HFFc6 (cell line): ENCODE measurements at regions not wholly inside any gene's neighbourhood (a gene's known extent, or its start where the extent isn't known, plus 50 kb on each side); places are given as distances from the start of the nearest gene placed in this dataset.

Experiments used
- DNase-seq: peaks from one replicate; pipeline ENCODE4 v3.0.0-alpha.2; 2018
- H3K27ac Mint-ChIP-seq: 2 replicates; pipeline ENCODE4 v1.8.0; 2020; ENCODE audit warnings: mild to moderate bottlenecking, mixed read lengths
- H3K27me3 Mint-ChIP-seq: 2 replicates; pipeline ENCODE4 v1.8.0; 2021; ENCODE audit warnings: mild to moderate bottlenecking, moderate library complexity, mixed read lengths; ENCODE audit not compliant: insufficient read depth
- H3K36me3 Mint-ChIP-seq: 2 replicates; pipeline ENCODE4 v1.8.0; 2021; ENCODE audit warnings: low read depth, mixed read lengths
- H3K4me1 Mint-ChIP-seq: 2 replicates; pipeline ENCODE4 v1.8.0; 2020; ENCODE audit warnings: low read depth, mixed read lengths
- H3K4me3 Mint-ChIP-seq: 2 replicates; pipeline ENCODE4 v1.8.0; 2020; ENCODE audit warnings: mild to moderate bottlenecking, moderate library complexity, mixed read lengths
- H3K9me3 Mint-ChIP-seq: 2 replicates; pipeline ENCODE4 v1.8.0; 2020; ENCODE audit warnings: mild to moderate bottlenecking, mixed read lengths
- CTCF ChIP-seq: fragments of 200-600 bp; sonication (generic); IDR thresholded peaks from 2 replicates; pipeline ENCODE4 v1.5.0; 2021; ENCODE audit warnings: antibody characterized with exemption, mild to moderate bottlenecking

- H3K9me3 Mint-ChIP-seq = peaks cover 11% of the 10 kb centered on the region
- H3K4me1 Mint-ChIP-seq = peaks cover 13% of the 10 kb centered on the region
- peak overlapping the region; percentile 53; the same call in 1 of the 2 replicates for H3K4me3 Mint-ChIP-seq
- peaks cover 5% of the 10 kb centered on the region for H3K27me3 Mint-ChIP-seq
- peak; percentile 69 for DNase-seq
- no peaks in the 10 kb centered on the region for H3K36me3 Mint-ChIP-seq
- TF ChIP-seq CTCF = no peak
- H3K27ac Mint-ChIP-seq = peak overlapping the region; percentile 77; the same call in 1 of the 2 replicates
These were observed 230.4 kb upstream of the AGAP1 start for GRCh38 chr2:235263205-235264120.

GRCh38 chr2:235264121-235264493 is 229.7 kb upstream of the AGAP1 start:
- H3K27ac Mint-ChIP-seq = no peak overlapping the region

GRCh38 chr2:235264512-235264911 is 229.3 kb upstream of the AGAP1 start:
- no peak for TF ChIP-seq CTCF
- H3K27me3 Mint-ChIP-seq = peaks cover 5% of the 10 kb centered on the region
- peaks cover 22% of the 10 kb centered on the region for H3K4me1 Mint-ChIP-seq
- H3K9me3 Mint-ChIP-seq = peaks cover 11% of the 10 kb centered on the region
- no peak overlapping the region for H3K27ac Mint-ChIP-seq
- no peak overlapping the region for H3K4me3 Mint-ChIP-seq
- DNase-seq = no peak
- H3K36me3 Mint-ChIP-seq = no peaks in the 10 kb centered on the region

More at GRCh38 chr2:235264121-235264493, 229.7 kb upstream of the AGAP1 start:
- Mint-ChIP-seq H3K9me3 (peaks cover 11% of the 10 kb centered on the region), H3K4me3 (no peak overlapping the region), H3K36me3 (no peaks in the 10 kb centered on the region), H3K27me3 (peaks cover 5% of the 10 kb centered on the region), H3K4me1 (peaks cover 19% of the 10 kb centered on the region)
- DNase-seq = no peak
- no peak for TF ChIP-seq CTCF

GRCh38 chr2:235265348-235265965 is 228.4 kb upstream of the AGAP1 start:
- Mint-ChIP-seq H3K27ac (no peak overlapping the region), H3K27me3 (peaks cover 5% of the 10 kb centered on the region), H3K36me3 (no peaks in the 10 kb centered on the region), H3K4me3 (no peak overlapping the region), H3K9me3 (peaks cover 11% of the 10 kb centered on the region), H3K4me1 (peaks cover 24% of the 10 kb centered on the region)
- TF ChIP-seq CTCF = no peak
- DNase-seq = no peak

- no peak for TF ChIP-seq CTCF
- no peaks in the 10 kb centered on the region for H3K36me3 Mint-ChIP-seq
- peaks cover 32% of the 10 kb centered on the region for H3K4me1 Mint-ChIP-seq
- peaks cover 11% of the 10 kb centered on the region for H3K9me3 Mint-ChIP-seq
- peaks cover 5% of the 10 kb centered on the region for H3K27me3 Mint-ChIP-seq
- no peak overlapping the region for H3K4me3 Mint-ChIP-seq
- H3K27ac Mint-ChIP-seq = no peak overlapping the region
- DNase-seq = no peak
These were observed 226.6 kb upstream of the AGAP1 start for GRCh38 chr2:235267251-235267650.
